Endothelial cell of umbilical vein (primary cell): ENCODE measurements at regions not wholly inside any gene's neighbourhood (a gene's known extent, or its start where the extent isn't known, plus 50 kb on each side); places are given as distances from the start of the nearest gene placed in this dataset.

Source experiments
- BruUV-seq: library from RNA; stranded (reverse); fragments of 400-500 nt; replicated peaks from 2 replicates; lab custom pipeline; 2021; lab: Mats Ljungman, UMichigan
- CTCF ChIA-PET: fragments of 300-600, 350-600 bp; sonication (Branson Sonifier 250); formaldehyde crosslinking; loops from one replicate; lab custom pipeline; 2021; ENCODE audit warnings: antibody characterized with exemption, inconsistent platforms; lab: Charles Lee
- POLR2A ChIA-PET: fragments of 300-600, 350-600 bp; sonication (Branson Sonifier 250); formaldehyde crosslinking; loops from one replicate; lab custom pipeline; 2021; ENCODE audit warnings: antibody characterized with exemption, inconsistent platforms; lab: Charles Lee
- DNase-seq: peaks from one replicate; pipeline ENCODE4 v3.0.0-alpha.2; 2011; ENCODE audit warnings: low read depth, low spot score
- FAIRE-seq: peaks from 2 replicates; lab custom pipeline; 2011; peaks lifted over from hg19 to GRCh38; lab: Jason Lieb, UNC
- H2AFZ ChIP-seq: 2 replicates; pipeline ENCODE4 v1.6.0; 2012; ENCODE audit warnings: low read depth, low read length, control low read depth, inconsistent platforms
- H3K27ac ChIP-seq: 2 replicates; pipeline ENCODE4 v1.5.1; 2011; ENCODE audit warnings: low read depth, mild to moderate bottlenecking, control low read depth, low read length, moderate library complexity; ENCODE audit not compliant: insufficient read depth
- H3K27me3 ChIP-seq, 2 experiments: 2 replicates each; pipeline versions ENCODE4 v1.6.0 to v1.6.1; 2011; ENCODE audit warnings: low read length in 2 of 2, mixed read lengths in 1 of 2; ENCODE audit not compliant: control insufficient read depth in 2 of 2, insufficient read depth in 2 of 2
- H3K36me3 ChIP-seq, 2 experiments: 2 replicates in 1 of 2; 3 replicates in 1 of 2; pipeline ENCODE4 v1.5.1; 2011; ENCODE audit warnings: low read length in 2 of 2, mild to moderate bottlenecking in 1 of 2, moderate library complexity in 1 of 2; ENCODE audit not compliant: control insufficient read depth in 2 of 2, insufficient read depth in 2 of 2; ENCODE audit errors: extremely low read depth in 1 of 2
- H3K4me1 ChIP-seq: 3 replicates; pipeline ENCODE4 v1.5.1; 2011; ENCODE audit warnings: mild to moderate bottlenecking, low read length; ENCODE audit not compliant: control insufficient read depth, insufficient read depth; ENCODE audit errors: extremely low read depth
- H3K4me2 ChIP-seq: 2 replicates; pipeline ENCODE4 v1.6.1; 2011; ENCODE audit warnings: low read length, control low read depth, mixed read lengths; ENCODE audit not compliant: insufficient read depth
- H3K4me3 ChIP-seq, 3 experiments: fragments of 200-600 bp in 1 of 3; sonication (generic), shearing (Covaris generic) in 1 of 3; replicated peaks in 1 of 3; 2 replicates each; pipeline ENCODE4 v1.5.1; 2011 to 2016; ENCODE audit warnings: control low read depth in 3 of 3, low read length in 3 of 3, mild to moderate bottlenecking in 2 of 3, inconsistent platforms in 1 of 3, low read depth in 1 of 3, moderate library complexity in 1 of 3; ENCODE audit not compliant: insufficient read depth in 1 of 3
- H3K79me2 ChIP-seq: 2 replicates; pipeline ENCODE4 v1.6.0; 2012; ENCODE audit warnings: low read length, inconsistent platforms; ENCODE audit not compliant: control insufficient read depth, insufficient read depth
- H3K9ac ChIP-seq: replicated peaks from 2 replicates; pipeline ENCODE3; 2011; ENCODE audit warnings: low read length, control low read depth; ENCODE audit not compliant: insufficient read depth; ENCODE audit errors: extremely low read depth
- H3K9me1 ChIP-seq: replicated peaks from 3 replicates; pipeline ENCODE4 v1.6.0; 2011; ENCODE audit warnings: mild to moderate bottlenecking, low read length; ENCODE audit not compliant: control insufficient read depth, insufficient read depth; ENCODE audit errors: extremely low read depth
- H3K9me3 ChIP-seq: replicated peaks from 2 replicates; pipeline ENCODE4 v1.5.1; 2012; ENCODE audit warnings: low read length, inconsistent platforms; ENCODE audit not compliant: control insufficient read depth, insufficient read depth
- H4K20me1 ChIP-seq: replicated peaks from 2 replicates; pipeline ENCODE3; 2011; ENCODE audit warnings: mild to moderate bottlenecking, low read length; ENCODE audit not compliant: control insufficient read depth, insufficient read depth; ENCODE audit errors: extremely low read depth
- EZH2 ChIP-seq: IDR thresholded peaks from 2 replicates; pipeline ENCODE4 v1.6.1; 2012; ENCODE audit warnings: borderline replicate concordance, low read depth, mild to moderate bottlenecking, moderate library complexity, low read length, inconsistent platforms; ENCODE audit not compliant: severe bottlenecking
- FOS ChIP-seq: IDR thresholded peaks from 2 replicates; pipeline ENCODE4 v1.6.1; 2011; ENCODE audit warnings: mild to moderate bottlenecking, low read length, moderate library complexity, borderline replicate concordance; ENCODE audit not compliant: insufficient read depth
- GATA2 ChIP-seq: IDR thresholded peaks from 2 replicates; pipeline ENCODE4 v1.7.0; 2011; ENCODE audit warnings: low read depth, mild to moderate bottlenecking, moderate library complexity, mixed read lengths, low read length; ENCODE audit not compliant: insufficient read length, insufficient read depth
- JUN ChIP-seq: IDR thresholded peaks from 2 replicates; pipeline ENCODE4 v1.6.1; 2011; ENCODE audit warnings: borderline replicate concordance, low read depth; ENCODE audit not compliant: insufficient read length, insufficient read depth
- MAX ChIP-seq: IDR thresholded peaks from 2 replicates; pipeline ENCODE4 v1.6.1; 2011; ENCODE audit not compliant: insufficient read depth, insufficient read length
- MYC ChIP-seq: IDR thresholded peaks from one replicate; pipeline ENCODE4 v1.6.1; 2011; ENCODE audit warnings: mild to moderate bottlenecking, low read depth, low read length
- POLR2A ChIP-seq: IDR thresholded peaks from 2 replicates; pipeline ENCODE4 v1.6.1; 2012; ENCODE audit warnings: low read depth, mild to moderate bottlenecking, control low read depth, low read length
- POLR2AphosphoS5 ChIP-seq: IDR thresholded peaks from 2 replicates; pipeline ENCODE4 v1.6.1; 2012; ENCODE audit warnings: low read depth, mild to moderate bottlenecking, control low read depth, low read length, moderate library complexity; ENCODE audit not compliant: insufficient read depth
- dilution Hi-C: fragments of 300-500 bp; cut with MboI; formaldehyde crosslinking; loops from one replicate; pipeline ENCODE4 v1.15.0; 2019; ENCODE audit warnings: low sequenced_read_pairs; ENCODE audit not compliant: extremely low pct_ligation_motif_present
- intact Hi-C: fragments of 100-400 bp; cut with micrococcal nuclease; formaldehyde crosslinking; loops from one replicate; pipeline ENCODE4 v1.10.0; 2022
- TF ChIP-seq, protein P1 (sequence below), 2 donors: IDR thresholded peaks; 1 replicate in 1 of 2; 2 replicates in 1 of 2; pipeline ENCODE4 v1.5.1; 2011; ENCODE audit warnings: low read length in 2 of 2, mild to moderate bottlenecking in 2 of 2, moderate library complexity in 2 of 2, control low read depth in 1 of 2, inconsistent platforms in 1 of 2, low read depth in 1 of 2; ENCODE audit not compliant: insufficient read depth in 1 of 2; ENCODE audit errors: extremely low read depth in 1 of 2

- dilution Hi-C loops (no loop called here), intact Hi-C loops (no loop called here)
- Histone ChIP-seq H3K36me3 (no peaks in the 10 kb centered on the region), H3K4me1 (peaks cover 10% of the 10 kb centered on the region), H3K9me3 (no peaks in the 10 kb centered on the region), H3K27ac (no peak overlapping the region), H3K9ac (no peak overlapping the region), H2AFZ (no peak overlapping the region), H3K27me3 (no peaks in the 10 kb centered on the region), H3K79me2 (no peaks in the 10 kb centered on the region), H3K4me3 (no peak overlapping the region), H4K20me1 (no peaks in the 10 kb centered on the region), H3K4me2 (no peak overlapping the region), H3K9me1 (no peaks in the 10 kb centered on the region)
- FAIRE-seq (no peak), DNase-seq (no peak)
- ChIA-PET CTCF (interaction anchor here (0.7 kb wide), 1 partner anchor 62 kb away, joined by 3 read pairs; no protein-coding TSS in a partner anchor), POLR2A (no interaction called here)
- TF ChIP-seq POLR2A, result no peak
- TF ChIP-seq EZH2, result no peak
- no peak for TF ChIP-seq MYC
- no peak for TF ChIP-seq POLR2AphosphoS5
- TF ChIP-seq GATA2, result no peak
- no peak for TF ChIP-seq JUN
- TF ChIP-seq, protein P1, sequence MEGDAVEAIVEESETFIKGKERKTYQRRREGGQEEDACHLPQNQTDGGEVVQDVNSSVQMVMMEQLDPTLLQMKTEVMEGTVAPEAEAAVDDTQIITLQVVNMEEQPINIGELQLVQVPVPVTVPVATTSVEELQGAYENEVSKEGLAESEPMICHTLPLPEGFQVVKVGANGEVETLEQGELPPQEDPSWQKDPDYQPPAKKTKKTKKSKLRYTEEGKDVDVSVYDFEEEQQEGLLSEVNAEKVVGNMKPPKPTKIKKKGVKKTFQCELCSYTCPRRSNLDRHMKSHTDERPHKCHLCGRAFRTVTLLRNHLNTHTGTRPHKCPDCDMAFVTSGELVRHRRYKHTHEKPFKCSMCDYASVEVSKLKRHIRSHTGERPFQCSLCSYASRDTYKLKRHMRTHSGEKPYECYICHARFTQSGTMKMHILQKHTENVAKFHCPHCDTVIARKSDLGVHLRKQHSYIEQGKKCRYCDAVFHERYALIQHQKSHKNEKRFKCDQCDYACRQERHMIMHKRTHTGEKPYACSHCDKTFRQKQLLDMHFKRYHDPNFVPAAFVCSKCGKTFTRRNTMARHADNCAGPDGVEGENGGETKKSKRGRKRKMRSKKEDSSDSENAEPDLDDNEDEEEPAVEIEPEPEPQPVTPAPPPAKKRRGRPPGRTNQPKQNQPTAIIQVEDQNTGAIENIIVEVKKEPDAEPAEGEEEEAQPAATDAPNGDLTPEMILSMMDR (IDR thresholded peaks at IDR 0.05; ENCODE audit: extremely low read depth in 1 of 2, insufficient read depth in 1 of 2, low read depth in 1 of 2, low read length in 2 of 2), result no peak
- no peak for TF ChIP-seq FOS
- no peak for TF ChIP-seq MAX
- no TSS peak for BruUV-seq
Observed at GRCh38 chr9:99369327-99369722, 147.2 kb downstream of the SEC61B start.
